ENCODE measurements at regions not wholly inside any gene's neighbourhood (a gene's known extent, or its start where the extent isn't known, plus 50 kb on each side); places are given as distances from the start of the nearest gene placed in this dataset.

DNA sequence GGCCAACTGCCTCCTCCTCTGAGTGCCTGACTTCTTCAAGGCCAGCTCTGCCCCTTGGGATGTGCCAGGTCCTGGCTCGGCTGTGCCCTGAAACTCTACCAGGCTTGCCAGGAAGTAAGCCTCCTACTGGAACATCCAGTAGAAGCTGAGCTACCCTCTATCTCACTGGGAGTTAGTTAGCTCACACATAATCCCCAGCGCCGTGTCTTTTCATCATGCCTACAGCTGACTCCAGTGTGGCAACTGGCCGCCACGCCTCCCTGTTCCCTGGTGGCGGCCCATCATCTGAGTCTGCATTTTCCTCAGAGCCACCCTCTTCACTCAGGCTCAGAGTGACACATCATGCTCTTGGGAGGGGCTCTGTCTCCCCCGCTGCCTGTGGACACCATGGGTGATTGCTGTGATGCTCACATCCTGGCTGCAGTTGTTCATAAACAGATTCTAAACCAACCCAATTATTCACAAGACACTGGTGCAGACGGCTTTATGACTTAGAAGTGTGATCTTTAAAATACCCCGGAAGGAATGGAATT lies 131.9 kb upstream of the IRS2 start:
- Mint-ChIP-seq H3K4me3 (no peak overlapping the region), H3K36me3 (ENCODE audit: insufficient read depth in 1 of 3, low read depth in 3 of 3) (no peaks in the 10 kb centered on the region), H3K9me3 (no peaks in the 10 kb centered on the region), H3K4me1 (no peaks in the 10 kb centered on the region), H3K27ac (no peak overlapping the region), H3K27me3 (ENCODE audit: low read depth) (no peaks in the 10 kb centered on the region; the same call in 1 of the 2 replicates)
- H2BK5ac ChIP-seq (ENCODE audit: insufficient read length, low read length): no peak overlapping the region
- no peak overlapping the region for H2BK120ac ChIP-seq (ENCODE audit: low read depth, low read length, poor library complexity, severe bottlenecking)
- no peaks in the 10 kb centered on the region for H3K79me2 ChIP-seq (ENCODE audit: insufficient read depth, low read length)
- H2BK12ac ChIP-seq (ENCODE audit: insufficient read length, low read depth, low read length): no peak overlapping the region
- no peak overlapping the region for H3K14ac ChIP-seq (ENCODE audit: insufficient read depth, low read length)
- no peak overlapping the region for H4K8ac ChIP-seq (replicated peaks; ENCODE audit: insufficient read length, low read depth, low read length)
- no peak overlapping the region for H3K23ac ChIP-seq (ENCODE audit: insufficient read length, low read depth, low read length)
- no peak overlapping the region for H4K91ac ChIP-seq (ENCODE audit: insufficient read length, low read depth, low read length)
- H3K18ac ChIP-seq (ENCODE audit: insufficient read length, low read depth, low read length): no peak overlapping the region
- H2BK15ac ChIP-seq (ENCODE audit: low read depth, low read length): no peak overlapping the region
- no peaks in the 10 kb centered on the region for H3K79me1 ChIP-seq (ENCODE audit: insufficient read depth, low read depth, low read length, poor library complexity, severe bottlenecking)
- no peak overlapping the region for H2BK20ac ChIP-seq (ENCODE audit: low read depth, low read length, poor library complexity, severe bottlenecking)
- H3K9me3 ChIP-seq (ENCODE audit: control insufficient read depth, low read depth, low read length): no peaks in the 10 kb centered on the region
- no peak overlapping the region for H4K5ac ChIP-seq (ENCODE audit: insufficient read length, low read depth, low read length)
- no peaks in the 10 kb centered on the region for H3K27me3 ChIP-seq (ENCODE audit: insufficient read depth, low read length)
- H2AK5ac ChIP-seq (ENCODE audit: insufficient read length, low read length): no peak overlapping the region
- WGBS (ENCODE audit: extremely low coverage, insufficient read length, low lambda C conversion rate): no CpG with 5 or more reads among the region's 9 CpGs
- H3K4me2 ChIP-seq (ENCODE audit: insufficient read depth, insufficient read length, low read length): no peak overlapping the region
- no peak overlapping the region for H3T11ph ChIP-seq (ENCODE audit: low read length)
- H4K20me1 ChIP-seq (ENCODE audit: control insufficient read depth, insufficient read depth, insufficient read length): no peaks in the 10 kb centered on the region
- H3K4me1 ChIP-seq (ENCODE audit: insufficient read depth, low read length): no peaks in the 10 kb centered on the region
- no peak overlapping the region for H3K56ac ChIP-seq (ENCODE audit: insufficient read length, low read depth, low read length)
- no peak overlapping the region for H3K27ac ChIP-seq (ENCODE audit: insufficient read length, low read depth, low read length)
- H3K9ac ChIP-seq (ENCODE audit: extremely low read depth, insufficient read length, low read length): no peak overlapping the region
- no peak for DNase-seq
- H2AFZ ChIP-seq (ENCODE audit: low read length): no peak overlapping the region
- no peak overlapping the region for H3K4ac ChIP-seq (ENCODE audit: low read depth, low read length)
- no peak for TF ChIP-seq CTCF (conservative IDR thresholded peaks at IDR 0.05)
- no peaks in the 10 kb centered on the region for H3K23me2 ChIP-seq (ENCODE audit: insufficient read length, low read depth, low read length, poor library complexity, severe bottlenecking)
